Central memory CD4-positive, alpha-beta T cell (primary cell): ENCODE measurements at regions not wholly inside any gene's neighbourhood (a gene's known extent, or its start where the extent isn't known, plus 50 kb on each side); places are given as distances from the start of the nearest gene placed in this dataset.

Experiments used
- DNase-seq: peaks from one replicate; pipeline ENCODE4 v3.0.0; 2022

GRCh38 chr2:106041150-106041549 lies 153.0 kb downstream of the UXS1 start:
- DNase-seq: no peak

- DNase-seq: no peak
These were observed 154.3 kb downstream of the UXS1 start for GRCh38 chr2:106039634-106040315.

DNA sequence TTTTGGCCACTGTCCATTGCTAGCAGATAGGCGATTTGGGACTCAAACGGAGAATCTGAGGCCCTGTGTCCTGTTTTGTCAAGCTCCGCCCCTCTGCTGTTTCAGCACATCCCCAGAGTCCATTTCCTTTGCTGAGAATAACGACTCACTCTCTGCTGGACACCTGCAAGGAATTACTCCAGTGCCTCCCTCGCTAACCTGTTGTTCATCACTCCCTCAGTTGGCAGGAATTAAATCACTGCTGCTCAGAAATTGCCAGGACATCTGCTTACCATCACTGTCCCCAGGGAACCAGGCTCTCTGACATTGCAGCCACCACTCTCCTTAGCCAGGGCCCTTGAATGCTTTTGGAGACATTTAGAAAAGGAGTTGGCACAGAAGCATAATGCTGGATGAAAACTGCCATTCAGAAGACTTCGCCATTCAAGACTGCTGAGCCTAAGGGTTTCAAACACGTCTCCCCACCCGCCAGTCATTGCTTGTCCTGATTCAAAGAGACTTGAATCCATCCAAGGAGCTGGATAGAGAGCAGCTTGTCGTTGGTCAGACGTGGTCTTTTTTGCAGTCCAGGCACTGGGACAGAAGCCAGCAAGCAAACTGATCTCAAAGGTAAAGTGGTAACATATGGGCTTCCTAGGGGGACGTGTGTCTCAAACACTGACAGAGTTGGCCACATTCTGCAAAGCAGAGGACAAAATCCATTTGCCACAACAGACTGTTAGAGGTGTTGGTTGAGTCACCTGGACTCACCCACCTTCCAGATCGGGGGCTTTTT lies 155.3 kb downstream of the UXS1 start:
- no peak for DNase-seq

GRCh38 chr2:106037932-106038331 lies 156.2 kb downstream of the UXS1 start:
- DNase-seq: no peak

DNA sequence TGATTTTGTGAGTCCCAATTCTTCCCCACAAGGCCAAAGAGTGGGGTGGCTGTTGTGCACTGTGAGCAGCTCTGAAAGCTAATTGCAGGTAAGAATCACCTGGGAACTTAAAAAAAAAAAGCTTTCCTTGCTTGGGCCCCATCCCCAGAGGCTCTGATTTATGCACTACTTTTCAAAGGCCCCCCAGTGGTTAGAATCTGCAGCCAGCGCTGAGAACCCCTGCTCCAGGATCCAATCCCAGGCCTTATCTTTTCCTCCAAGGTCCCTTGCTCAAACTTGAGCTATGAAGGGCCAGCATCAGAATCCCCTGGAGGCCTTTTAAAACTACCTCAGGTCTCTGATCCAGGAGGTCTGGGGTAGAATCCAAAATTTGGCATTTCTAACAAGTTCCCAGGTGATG lies 156.8 kb downstream of the UXS1 start:
- no peak for DNase-seq

GRCh38 chr2:106034325-106034724 lies 159.8 kb downstream of the UXS1 start:
- no peak for DNase-seq

- no peak for DNase-seq
These were observed 161.4 kb downstream of the UXS1 start for GRCh38 chr2:106032676-106033075.

DNA sequence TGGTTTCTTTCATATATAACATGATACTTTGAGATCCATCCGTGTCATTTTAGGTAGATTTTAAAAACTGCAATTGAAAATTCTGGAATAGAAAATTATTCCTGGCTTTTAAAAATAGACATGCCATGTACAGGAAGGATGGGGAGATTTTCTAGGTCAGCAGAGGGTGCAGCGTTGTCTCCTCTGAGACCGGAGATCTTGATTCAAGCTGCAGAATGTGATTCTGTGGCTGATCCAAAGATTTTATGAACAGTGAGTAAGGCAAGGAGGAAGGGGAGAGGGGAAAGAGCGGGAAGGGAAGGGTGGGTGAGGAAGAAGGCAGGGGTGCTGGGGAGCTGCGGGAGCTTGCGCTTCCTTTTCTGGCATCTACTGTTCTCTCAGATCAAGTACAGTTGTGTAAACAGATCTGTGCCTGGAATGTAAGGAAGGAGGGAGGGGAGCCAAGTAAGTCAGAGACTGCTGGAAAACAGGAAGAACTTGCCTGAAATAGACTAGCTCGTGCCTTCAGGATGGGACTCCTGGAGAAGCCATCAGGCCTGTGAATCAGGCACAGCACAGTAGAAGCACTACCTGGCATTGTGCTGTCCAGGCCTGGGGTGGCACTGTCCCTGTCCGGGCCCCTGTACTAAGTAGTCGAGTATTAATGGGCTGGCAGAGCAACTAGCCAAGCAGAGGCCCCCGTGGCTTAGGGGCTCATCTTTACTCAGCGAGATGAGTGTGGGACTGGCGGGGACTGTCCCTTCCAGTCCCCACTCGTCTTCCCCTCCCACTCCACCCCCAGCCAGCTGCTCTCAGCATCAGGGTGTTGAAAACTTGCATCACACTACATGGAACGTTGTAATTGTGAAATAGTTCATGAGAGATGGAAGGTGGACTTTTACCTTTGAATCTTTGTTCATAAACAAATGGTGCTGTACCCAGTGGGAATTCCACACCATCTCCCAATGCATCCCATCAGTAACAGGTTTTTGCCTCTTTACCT lies 163.5 kb downstream of the UXS1 start:
- DNase-seq: no peak

DNA sequence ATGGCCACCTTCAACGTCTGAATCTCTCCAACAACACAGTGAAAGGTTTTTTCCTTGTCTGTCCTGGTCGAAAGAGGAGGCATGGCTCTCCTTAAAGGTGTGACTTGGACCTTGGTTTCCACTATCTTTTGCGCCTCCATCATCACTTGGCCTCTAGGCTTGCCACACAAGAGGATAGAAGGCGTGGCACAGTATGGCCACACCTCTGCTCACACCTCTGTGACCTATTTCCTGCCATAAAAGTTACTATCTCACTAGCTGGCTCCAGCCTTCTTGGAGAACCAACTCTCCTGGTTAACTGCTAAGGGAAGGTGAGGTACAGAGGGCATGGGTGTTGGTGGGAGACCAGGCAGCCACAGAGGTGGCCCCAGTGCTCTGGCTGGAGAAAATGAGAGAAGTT lies 165.9 kb downstream of the UXS1 start:
- no peak for DNase-seq

GRCh38 chr2:106026271-106027190 lies 167.6 kb downstream of the UXS1 start:
- DNase-seq: no peak

DNA sequence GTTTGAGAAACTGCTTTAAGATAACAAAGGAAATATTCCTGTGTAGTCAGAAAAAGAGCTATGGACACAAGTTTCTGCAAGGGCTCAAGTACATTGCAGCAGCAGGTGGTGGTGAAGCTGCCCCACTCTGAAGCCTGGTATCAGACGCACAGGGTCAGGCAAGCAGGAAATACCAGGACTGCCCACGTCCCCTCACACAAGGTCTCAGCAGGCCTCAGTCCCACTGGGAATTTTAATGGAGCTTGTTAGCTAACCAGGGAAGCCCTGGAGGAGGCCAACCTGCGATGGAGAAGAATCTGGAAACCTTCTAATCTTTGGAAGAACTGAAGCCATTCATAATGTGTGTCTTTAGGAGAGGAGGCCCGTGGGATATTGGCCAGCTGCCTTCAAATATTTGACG lies 168.3 kb downstream of the UXS1 start:
- DNase-seq: no peak

- no peak for DNase-seq
These were observed 172.5 kb downstream of the UXS1 start for GRCh38 chr2:106021662-106022028.

DNA sequence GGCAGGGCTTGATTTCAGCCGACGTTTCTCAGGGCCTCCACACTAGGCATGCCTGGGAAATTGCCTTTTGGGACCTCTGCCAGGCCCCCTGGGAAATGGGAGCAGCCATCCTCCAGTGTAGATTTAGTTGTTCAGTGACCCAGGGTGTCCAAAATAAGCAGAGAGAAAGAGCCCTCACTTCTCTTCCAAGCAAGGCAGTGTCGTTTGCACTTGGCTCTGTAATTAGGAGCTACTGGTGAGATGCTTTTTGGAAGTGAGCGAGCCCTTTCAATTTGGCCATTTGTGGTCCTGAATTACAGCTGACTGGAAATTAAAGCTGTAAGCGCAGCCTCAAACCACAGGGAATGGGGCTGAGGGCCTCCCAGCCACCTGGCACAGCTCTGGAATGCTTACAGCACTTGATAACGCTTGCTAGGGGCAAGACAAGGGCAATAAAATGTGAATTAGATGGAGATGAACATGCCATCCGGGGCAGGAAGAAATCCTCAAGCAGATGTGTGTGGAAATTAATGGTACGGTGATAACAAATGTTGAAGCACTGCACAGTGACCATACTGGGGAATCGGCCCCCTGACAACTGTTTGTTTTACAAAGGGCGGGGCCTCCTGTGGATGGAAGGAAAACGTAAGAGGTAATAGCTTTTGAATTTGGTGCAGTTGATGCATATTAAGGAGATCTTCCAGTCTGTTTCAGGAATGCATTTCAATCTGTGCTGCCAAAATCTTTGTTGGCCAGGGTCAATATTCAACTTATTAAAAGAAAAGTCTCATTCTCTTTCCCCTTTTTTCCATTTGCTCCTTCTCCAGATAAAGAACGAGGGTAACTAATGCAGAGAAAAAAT lies 173.1 kb downstream of the UXS1 start:
- no peak for DNase-seq

DNA sequence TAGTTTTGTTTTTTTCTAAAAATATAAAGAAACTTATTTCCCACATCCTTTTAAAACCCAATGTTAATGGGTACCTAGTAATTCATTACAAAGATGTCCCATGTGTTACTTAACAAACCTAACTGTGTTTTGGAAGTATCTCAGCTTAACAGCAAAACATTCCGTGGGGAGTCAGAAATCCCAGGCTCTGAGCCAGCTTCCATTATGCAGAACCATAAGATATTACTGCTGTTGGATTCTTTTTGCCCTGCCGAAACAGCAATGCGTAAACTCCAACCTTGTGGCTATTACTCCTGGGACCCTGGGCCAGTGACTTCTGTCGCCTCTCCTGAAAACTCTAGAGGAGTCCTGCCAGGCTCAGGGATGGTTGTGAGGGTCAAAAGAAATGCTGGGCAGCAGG lies 174.1 kb downstream of the UXS1 start:
- DNase-seq: no peak

DNA sequence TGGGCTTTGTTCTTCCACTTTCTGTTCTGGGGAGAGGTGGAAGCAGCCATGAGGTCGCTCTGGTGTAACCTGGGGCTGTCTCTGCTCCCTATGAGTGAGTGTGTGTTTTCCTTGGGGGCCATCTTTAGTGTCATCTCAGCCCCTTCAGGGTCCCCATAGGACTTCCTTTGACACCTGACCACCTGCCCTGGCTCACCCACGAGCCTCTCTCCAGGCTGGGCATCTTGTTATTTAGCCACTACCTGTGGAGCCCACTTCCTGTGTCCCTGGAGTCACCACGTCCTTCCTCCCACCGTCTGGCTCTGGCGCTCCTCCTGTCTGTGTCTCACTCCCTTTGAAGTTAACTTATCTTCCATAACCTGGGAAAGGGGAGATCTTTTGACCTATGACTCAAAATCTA lies 176.0 kb downstream of the UXS1 start:
- DNase-seq: no peak

GRCh38 chr2:106012591-106013347 lies 181.3 kb downstream of the UXS1 start:
- no peak for DNase-seq

DNA sequence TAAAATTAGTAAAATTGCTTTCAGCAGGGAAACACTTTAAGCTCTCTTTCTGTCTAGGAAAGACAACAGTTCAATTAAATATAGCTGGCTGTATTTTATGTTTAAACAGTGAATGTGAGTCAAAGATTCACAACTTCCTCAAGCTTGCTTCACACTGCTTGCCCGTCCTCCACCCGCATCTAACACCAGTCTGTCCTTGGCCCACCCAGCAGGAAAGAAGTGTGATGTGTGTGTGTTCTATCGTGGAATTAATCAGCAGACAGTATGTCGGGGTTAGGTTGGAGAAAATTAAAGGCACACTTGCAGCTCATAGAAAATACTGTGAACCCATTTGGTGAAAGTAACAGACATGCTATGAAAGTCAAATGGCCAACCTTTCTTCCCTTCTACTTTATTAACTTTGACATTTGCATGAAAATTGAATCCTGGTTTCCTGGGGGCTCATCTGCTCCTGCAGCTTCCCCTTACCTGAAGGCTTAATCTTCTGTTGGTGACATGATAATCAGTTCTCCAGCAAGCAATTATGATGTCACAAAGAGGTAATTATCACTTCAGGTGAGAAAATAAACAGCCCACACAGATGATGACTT lies 182.0 kb downstream of the UXS1 start:
- DNase-seq: no peak

DNA sequence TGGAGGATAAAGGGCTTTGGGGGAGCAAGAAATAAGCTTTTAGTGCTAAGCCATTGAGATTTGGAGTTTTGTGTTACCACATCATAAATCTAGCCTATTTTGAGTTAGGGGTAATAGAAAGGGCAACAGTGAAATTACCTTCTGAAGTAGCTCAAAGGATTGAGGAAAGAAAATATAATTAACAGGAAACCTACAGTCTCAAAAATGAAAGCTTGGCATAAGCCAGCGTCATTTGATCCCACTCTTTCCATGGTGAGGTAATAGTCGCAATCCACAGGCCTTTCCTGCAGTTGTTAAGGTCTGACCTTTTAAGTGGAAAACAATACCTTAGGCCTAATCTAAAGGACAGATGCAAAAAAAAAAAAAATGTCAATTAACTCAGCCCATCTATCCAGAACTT lies 182.7 kb downstream of the UXS1 start:
- no peak for DNase-seq

DNA sequence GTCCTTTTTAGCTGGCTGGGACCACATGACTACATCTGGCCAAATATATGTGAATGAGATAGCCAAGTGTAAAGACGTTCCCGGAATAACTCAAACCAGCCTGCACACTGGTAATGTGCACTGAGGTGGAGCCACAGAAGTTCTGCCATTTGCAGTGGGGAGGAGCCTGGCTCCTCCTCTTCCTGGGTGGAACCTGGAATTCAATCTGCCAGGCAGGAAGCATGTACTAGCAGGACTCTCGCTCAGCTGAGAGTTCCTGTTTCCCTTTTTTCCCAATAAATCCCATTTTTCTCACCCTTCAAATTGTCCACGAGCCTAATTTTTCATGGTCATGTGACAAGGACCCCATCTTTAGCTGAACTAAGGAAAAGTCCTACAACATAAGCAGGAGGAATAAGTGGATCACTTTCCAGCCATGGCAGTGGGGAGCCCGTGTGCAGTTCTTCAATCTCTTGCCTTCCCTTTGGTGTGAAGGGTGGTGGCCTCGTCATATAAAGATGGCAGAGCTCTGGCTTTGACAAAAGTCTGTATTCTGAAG lies 183.2 kb downstream of the UXS1 start:
- DNase-seq: no peak

DNA sequence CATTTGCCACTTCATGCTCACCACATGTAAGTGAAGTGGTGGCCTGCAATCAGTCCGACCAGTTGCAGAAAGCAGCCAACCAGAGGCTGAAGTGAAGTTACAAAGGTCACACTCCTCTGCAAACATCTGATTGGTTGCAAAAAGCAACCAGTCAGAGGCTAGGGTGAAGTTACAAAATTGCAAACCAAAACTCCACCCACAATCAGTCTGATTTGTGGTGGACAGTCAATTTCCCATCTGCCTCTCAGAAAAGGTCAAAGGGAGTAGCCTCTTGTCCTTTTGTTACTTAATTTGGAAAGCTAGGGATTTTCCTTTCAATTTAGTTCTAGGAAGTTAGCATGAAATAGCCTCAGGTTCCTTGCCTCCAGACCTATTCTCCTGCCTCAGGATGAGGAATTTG lies 185.0 kb downstream of the UXS1 start:
- no peak for DNase-seq
